Activated CD4-positive, alpha-beta T cell treated with anti-CD3 and anti-CD28 coated beads, Interleukin-2, Interleukin-4, amounts not matched to agents 100 ng/mL and 50 ng/mL, durations not matched to agents 16 hours and 8 hours (primary cell): ENCODE measurements at regions not wholly inside any gene's neighbourhood (a gene's known extent, or its start where the extent isn't known, plus 50 kb on each side); places are given as distances from the start of the nearest gene placed in this dataset.

Experiments
- DNase-seq: peaks from one replicate; pipeline ENCODE4 v3.0.0-alpha.2; 2020; ENCODE audit warnings: low spot score

DNA sequence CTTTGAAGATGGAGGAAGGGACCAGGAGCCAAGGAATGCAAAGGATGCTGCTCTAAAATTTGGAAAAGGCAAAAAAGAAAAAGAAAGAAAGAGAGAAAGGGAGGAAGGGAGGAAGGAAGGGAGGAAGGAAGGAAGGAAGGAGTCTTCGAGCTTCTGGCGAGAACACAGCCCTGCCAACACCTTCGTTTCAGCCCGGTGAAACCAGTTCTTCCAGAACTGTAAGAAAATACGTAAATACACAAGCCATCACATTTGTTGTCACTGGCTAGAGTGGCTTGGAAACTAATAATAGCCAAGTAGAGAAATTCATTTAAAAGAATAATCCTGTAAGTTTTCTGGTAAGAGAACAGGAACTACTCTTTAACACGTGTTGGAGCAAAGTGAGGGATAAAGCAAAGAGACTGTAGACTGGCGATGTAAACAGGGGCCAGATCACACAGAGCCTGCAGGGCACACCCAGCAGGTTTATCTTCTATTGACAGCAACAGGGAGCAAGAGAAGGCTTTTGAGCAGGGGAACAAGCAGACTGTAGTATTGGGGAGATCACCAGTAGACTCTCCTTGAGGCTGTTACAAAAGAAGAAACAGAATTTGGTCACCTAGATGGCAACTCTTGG is 188.7 kb upstream of the MPHOSPH6 start:
- no peak for DNase-seq

DNA sequence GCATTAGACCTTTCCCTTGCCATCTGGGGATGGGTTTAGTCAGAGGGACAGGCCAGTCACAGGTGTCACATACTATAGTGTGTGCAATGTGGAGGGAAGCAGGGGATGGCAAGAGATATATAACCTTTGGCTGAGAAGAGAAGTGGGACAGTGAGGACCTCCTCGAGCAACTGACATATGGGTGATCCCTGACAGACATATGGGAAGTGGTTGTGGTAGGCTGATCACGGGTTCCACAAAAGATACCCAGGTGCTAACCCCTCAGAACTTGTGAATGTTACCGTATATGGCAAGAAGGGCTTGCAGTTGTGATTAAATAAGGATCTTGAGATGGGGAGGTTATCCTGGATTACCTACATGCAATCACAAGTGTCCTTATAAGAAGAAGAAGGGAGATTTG is 188.1 kb upstream of the MPHOSPH6 start:
- no peak for DNase-seq

DNA sequence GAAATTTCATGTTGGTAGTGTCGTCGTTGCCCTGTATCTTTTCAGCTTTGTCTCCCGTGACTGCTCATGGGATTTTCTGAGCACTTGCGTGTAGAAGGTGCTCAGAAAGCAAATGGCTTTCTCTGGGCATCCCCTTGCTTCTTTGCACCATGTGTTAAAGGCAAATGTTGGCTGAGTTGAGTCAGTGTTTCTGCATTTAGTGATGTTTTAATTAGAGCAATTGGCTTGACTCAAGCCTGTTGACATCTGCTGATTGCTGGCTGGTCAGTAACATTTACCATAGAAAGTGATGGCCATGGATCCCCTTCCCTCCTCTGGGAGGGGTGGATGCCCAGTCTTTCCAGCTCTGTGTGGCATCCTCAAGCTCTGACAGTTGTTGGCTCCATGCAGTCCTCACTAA is 187.2 kb upstream of the MPHOSPH6 start:
- DNase-seq, result no peak

DNA sequence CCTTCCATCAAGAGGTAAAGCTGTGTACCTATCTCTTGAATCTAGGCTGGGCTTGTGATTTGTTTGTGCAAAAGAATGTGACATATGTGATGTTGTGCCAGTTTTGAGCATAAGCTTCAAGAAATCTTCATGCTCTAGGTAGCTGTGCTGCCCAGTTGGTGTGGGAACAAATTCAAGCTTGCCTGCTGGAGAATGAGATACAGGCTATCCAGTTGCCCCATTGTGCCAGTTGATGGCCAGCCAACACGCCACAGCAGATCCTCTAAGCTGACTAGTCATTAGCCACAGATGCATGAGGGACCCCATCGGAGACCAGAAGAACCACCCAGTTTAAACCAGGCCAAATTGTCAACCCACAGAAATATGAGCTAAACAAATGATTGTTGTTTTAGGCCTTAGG is 180.5 kb upstream of the MPHOSPH6 start:
- no peak for DNase-seq

DNA sequence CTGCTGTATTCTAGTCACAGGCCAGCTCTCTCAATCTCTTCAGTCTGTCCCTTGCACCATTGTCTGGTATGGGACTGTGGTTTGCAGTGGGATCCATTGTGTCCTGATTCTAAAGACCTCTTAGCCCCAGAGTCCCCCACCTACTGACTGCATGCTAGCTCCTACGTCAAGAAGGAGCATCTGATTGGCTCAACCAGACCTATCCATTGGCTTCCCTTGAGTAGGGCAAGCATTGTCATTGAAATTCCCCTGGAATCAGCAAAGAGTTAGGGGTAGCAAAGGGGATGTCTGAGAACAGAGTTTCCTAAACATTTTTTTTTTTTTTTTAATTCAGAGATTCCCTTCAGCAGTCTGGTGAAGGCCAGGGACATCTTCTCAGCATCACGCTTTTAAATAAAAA is 175.3 kb upstream of the MPHOSPH6 start:
- DNase-seq, result no peak

DNA sequence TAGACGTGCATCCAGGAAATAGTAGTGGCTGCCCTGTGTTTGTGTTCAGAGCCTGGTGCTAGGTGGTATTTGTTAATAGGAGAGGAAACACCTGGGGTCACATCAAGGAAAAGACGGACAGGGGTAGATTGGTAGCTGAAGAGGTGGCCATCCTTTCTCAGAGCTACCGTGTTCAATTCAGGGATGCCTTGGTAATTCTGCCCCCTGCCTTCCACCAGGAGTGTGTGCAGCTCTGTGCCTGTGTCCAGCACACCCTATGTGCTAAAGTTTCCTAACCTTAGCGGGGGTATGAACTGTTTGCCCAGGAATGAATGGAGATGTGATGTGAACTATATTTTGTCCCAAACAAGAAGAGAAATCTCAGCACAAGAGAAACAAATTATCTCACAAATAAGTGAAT is 174.1 kb upstream of the MPHOSPH6 start:
- DNase-seq, result no peak

DNA sequence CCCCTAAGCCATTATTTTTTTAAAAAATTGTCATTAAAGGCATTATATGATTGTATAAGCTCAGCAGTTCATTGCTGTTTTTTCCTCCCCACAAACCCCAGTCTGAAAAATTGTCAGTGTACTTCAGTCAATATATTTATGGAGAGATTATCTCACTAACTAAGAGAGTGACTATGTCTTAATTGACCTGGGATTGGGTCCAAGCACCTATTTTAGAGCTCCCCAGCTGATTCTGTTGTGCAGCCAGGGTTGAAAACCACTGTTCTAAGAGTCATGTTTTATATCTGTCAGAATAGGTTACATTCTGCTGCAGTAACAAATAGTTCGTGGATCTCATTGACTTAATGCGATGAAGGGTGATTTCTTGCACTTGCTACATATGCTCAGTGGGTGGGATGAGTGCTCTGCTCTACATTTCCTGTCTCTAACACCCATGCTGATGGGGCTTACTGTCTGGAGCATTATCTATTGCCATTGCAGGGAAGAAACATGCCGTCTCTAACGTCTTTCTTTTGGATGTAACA is 171.2 kb upstream of the MPHOSPH6 start:
- no peak for DNase-seq

DNA sequence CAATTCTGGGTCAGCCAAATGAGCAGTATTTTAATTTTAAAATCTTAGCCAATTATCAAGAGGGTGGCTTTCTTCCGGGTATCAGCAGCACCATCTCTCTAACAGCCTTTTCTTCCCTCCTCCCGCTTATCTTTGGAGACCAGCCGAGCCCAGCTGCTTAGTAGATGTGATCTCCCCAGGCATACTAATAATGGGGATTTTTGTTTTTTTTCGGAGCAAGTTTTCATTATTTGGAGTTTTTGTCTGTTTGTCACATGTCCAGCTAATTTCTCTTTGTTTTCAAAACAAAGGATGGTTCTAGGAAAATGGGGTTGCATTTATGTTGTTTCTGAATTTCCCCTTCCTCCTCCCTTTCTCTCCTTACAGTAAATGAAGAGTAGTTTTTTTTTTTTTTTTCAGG is 170.5 kb upstream of the MPHOSPH6 start:
- no peak for DNase-seq

DNA sequence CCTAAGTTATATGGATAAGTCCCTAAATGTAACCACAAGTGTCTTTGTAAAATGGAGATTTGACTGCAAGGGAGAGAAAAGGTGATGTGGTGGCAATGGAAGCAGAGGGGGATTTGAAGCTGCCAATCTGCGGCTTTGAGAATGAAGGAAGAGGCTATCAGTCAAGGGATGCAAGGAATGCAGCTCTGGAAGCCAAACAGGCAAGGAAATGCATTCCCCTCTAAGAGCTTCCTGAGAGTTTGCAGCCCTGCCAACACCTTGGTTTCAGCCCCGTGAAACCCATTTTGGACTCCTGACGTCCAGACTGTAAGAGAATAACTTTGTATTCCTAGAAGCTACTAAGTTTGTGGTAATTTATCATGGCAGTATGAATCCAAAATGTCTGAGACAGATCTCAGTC is 167.3 kb upstream of the MPHOSPH6 start:
- DNase-seq, result no peak

DNA sequence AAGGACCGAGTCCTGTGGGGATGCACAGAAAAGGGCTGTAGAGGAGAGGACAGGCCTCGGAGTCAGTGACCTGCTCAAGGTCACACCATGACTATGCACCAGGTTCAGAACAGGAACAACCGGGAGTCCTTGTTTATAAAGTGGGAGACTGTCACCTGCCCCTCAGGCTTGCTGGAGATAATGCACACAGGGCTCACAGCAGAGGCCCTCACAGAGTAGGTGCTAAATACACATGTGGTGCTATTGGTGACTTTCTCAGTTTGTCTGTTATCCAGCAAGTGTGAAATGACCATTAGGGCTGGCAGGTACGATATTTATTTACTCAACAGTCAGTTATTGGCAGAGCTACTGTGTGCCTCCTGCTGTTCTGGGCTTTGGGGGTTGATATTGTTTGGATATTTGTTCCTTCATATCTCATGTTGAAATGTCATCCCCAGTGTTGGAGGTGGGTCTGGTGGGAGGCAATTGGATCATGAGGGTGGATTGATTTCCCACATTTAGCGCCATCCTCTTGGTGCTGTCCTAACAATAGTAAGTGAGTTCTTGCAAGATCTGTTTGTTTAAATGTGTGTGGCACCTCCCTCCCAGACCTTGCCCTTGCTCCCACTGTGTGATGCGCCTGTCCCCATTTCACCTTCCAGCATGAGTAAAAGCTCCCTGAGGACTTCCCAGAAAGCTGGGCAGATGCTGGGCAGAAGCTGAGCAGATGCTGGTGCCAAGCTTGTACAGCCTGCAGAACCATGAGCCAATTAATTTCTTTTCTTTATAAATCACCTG is 162.1 kb upstream of the MPHOSPH6 start:
- no peak for DNase-seq

DNA sequence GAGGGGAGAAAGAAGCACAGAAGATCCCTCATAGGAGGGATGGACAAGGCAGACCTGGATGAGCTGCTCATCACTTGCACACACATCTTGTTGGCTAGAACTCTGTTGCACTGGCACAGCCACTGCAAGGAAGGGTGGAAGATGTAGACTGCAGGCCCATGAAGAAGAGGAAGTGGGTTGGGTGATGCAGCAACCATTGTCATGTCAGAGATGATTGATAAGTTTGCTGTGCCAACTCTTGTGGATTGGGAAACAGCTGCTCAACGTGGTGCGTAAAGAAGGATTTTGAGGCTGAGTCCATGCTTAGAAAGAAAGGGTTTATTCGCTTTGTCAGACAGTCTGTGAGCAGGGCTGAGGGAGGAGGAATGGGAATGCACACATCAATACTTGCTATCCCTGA is 161.4 kb upstream of the MPHOSPH6 start:
- DNase-seq, result no peak

DNA sequence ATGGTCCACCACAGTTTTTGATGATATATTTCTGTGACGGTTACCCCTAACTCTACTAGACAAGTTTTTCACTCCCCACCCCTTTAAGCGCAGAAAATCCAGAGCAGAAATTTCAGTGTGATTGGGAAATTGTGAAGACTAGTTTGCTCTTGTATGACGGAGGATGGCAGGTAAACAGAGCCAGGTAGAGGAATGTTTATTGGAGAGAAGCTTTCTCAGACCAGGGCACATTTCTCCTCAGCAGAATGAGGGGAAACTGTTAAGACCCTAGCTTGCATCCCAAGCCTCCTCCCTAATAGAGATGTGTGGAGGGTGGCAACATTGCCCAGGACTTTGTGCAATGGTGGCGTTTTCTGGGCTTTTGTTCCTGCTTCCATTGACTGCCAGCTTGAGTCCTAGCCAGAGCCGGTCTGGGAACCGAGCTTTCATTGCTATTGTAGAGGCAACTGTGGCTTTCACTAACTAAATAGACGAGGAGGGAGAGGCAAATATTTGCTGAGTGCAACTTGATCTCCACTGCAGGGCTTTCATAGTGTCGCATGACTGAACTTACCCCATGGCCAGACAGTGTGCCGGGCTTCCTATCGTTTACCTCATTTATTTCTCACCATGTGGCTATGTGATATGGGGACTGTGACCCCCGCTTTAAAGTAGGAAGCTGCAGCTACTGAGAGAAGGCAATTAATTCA is 159.6 kb upstream of the MPHOSPH6 start:
- DNase-seq, result no peak

DNA sequence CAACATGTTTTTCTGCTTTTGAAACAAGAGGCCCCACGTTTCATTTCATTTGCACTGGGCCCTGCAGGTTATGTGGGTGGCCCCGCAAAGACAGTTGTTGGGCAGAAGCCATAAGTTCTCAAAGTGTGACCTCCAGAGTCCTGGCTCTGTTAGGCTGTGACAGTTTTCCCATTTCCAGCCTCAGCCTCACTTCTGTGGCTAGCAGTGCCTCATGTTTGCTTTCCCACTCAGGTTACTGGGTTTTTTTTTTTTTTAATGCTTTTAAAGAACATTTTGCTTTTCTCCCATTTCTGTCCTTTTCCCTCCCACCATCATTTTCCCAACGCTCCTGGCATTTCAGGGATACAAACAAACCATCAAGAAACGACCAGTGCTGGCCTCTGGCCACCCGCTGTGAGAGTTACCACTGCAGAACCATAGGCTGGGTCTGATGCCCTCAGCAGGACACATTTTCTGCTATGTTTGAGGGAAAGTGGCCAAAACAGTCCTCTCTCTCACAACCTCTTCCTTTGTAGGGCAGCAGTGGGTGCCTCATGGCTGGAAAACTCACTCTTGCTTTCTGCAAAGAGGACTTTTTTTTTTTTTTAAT is 159.0 kb upstream of the MPHOSPH6 start:
- DNase-seq, result no peak

DNA sequence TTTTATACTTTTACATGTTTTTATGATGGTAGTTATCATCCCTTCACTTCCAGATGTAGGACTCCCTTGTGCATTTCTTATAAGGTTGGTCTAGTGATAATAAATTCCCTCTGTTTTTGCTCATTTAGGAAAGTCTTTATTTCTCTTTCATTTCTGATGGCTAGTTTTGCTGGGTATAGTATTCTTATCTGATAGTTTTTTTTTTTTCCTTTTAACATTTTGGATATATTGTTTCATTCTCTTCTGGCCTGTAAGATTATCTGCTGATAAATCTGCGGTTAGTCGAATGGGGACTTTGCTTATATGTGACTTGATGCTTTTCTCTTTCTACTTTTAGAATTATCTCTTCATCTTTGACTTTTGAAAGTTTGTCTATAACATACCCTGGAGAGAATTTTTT is 153.1 kb upstream of the MPHOSPH6 start:
- DNase-seq, result no peak

DNA sequence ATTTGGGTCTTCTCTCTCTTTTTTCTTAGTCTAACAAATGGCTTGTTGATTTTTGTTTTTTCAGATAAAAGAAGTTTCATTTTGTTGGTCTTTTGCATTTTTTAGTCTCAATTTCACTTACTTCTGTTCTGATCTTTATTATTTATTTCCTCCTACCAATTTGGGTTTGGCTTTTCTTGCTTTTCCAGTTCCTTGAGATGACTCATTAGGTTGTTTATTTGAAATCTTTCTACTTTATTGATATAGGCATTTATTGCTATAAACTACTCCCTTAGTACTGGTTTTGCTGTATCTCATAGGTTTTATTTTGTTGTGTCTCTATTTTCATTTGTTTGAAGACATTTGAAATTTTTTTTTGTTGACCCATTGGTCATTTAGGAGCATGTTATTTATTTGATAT is 152.2 kb upstream of the MPHOSPH6 start:
- no peak for DNase-seq

DNA sequence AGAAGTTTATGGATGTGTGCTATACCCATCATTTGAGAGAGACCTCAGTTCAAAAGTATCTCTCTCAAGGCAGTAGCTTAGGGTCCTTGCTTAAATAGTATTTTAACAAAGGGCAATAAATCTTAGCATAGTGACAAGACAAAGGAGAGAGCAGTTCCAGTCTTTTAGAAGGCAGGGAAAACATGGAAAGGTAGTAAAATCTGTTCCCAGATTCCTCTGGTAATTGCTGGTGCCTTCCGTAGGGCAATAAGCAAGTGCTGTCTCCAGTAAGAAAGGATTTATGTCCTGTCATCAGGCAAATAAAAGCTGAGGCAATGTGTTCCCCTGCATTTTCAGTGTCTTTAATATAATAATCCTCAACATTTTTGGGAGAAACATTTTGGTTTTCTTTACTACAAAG is 149.0 kb upstream of the MPHOSPH6 start:
- no peak for DNase-seq

DNA sequence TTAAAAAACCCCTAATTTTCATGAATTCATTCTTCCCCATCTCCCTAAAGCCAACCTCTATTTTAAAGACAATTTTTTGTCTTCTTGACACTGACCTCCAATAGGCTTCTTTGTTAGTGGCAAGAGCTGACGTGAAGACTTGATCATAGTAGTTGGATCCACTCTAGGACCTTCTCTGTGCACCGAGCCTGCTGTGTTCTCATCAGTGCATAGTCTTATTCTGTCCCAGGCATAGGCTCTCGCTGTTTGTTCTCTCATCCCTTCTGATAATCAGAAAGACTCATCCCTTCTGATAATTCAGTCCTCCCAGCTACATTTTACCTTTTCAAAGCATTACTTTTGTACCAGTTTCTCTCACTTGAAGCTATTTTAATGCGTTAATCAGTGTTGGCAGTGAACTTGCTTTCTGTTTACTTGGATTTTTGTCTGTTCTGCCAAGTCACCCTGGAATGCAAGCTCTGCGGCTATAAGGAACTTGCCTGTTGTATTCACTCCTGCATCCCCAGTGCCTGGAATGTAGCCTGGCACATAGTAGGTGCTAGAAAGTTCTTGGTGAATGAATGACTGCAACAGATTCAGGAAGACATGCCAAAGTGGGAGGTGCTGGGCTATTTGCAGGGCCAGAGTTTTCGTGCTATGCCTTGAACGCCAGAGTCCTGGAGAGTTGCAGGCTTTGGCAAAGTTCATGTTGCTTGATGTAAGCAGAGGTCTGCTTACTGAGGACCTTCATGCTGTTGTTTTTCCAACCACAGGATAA is 147.6 kb upstream of the MPHOSPH6 start:
- DNase-seq, result no peak

DNA sequence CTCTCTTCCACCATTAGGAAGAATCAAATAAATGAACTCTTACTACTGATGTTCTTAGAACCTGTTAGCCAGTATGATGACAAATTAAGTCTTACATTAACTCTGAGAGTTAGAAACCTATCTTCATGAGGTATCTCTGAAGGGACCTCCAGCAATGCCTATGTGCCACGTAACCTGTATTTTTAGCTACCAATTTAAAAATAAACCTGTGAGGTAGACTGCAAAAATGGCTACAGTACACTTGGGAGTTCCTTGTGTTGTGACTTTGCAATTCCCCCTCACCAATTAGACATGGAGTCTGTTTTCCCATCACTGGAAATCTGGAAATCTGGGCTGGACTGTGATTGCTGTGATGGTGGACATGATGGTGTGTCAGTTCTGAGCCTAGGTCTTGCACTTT is 143.7 kb upstream of the MPHOSPH6 start:
- no peak for DNase-seq

DNA sequence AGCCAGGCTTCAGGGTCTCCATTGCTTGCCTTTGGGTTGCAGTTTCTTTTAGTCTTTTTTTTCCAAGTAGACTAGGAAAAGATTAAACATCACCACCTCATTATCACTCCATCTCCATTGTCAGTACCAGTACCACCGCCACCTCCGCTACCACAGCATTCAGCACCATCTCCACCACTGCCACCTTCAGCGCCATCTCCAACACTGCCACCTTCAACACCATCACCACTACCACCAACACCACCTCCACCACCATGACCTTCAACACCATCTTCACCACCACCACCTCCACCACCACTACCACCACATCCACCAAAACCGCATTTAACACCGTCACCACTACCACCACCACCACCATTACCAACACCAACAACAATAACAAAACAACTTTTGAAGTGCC is 141.5 kb upstream of the MPHOSPH6 start:
- DNase-seq, result no peak

DNA sequence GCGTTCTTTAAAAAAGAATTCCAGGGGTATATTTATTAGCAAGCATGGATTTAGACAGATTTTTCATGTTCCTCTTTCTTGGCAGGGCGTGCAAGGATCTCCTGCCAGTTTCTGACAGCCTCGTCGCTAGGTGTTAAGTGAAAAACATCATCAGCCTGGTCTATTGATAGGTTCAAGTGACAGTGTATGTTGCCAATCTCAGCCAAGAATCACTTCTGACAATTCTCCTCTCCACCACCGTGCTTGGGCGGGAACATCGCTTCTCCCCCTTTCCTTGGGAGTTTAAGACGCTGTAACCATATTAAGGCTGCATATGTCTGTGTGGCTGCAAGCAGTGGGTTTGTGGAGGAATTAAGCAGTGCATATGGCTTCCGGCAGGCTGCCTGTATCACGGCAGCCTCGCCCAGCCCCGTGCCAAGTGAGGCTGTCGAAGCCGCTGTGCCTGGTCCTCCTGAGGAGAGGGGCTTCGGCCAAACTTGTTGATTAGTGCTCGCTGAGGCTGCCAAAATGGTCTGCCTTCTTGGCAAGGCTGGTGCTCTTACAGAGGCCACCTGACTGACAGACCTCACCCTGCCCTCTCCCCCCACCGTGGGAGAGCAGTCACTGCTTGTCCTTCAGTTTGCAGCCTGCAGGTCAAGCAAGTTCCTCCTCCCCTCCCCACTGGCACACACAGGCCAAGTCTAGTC is 132.2 kb upstream of the MPHOSPH6 start:
- no peak for DNase-seq

DNA sequence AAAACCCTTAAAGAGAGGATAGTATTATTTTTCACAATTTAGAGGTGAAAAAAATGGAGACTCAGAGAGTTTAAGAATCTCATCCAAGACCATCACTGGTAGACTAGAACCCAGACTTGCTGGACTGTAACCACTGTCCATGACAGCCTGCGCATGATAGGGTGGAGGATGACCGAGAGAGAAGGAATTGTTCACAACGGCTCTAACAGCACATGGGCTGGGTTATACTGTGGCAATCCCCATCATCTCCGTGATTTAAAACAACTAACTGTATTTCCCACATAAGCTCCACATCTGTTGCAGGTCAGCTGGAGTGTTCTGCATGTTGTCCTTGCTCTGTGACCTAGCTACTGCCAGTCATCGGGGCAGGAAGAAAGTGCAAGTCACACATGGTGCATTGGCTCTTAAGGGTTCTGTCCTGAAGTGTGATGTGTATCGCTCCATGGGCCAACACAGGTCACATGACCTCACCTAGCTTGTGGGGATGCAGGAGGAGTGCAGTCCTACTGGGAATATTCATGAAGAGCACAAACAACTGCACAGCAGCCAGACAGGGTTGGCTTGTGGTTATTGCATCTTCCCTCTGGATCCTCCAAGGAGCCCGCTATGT is 131.2 kb upstream of the MPHOSPH6 start:
- no peak for DNase-seq
